ENCODE measurements at regions not wholly inside any gene's neighbourhood (a gene's known extent, or its start where the extent isn't known, plus 50 kb on each side); places are given as distances from the start of the nearest gene placed in this dataset.

DNA sequence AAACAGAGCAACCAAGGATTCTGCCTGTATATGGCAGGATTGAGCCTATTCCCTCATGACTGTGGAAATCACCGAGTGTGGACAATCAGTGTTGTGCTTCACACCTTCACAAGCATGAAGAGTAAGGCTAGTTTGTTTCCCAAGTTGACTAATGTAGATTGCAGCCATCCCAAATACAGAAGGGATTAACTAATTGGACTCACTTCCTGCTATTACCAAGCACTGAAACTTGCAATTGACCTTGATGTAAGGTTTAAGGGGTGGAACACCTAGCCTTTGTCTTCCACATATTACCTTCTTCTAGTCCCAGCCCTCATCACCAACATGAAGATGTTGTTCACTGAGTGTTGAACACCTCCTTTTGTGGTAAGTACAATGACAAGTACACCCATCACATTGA, 120.9 kb upstream of the RND3 start:
- TF ChIP-seq, protein P1, sequence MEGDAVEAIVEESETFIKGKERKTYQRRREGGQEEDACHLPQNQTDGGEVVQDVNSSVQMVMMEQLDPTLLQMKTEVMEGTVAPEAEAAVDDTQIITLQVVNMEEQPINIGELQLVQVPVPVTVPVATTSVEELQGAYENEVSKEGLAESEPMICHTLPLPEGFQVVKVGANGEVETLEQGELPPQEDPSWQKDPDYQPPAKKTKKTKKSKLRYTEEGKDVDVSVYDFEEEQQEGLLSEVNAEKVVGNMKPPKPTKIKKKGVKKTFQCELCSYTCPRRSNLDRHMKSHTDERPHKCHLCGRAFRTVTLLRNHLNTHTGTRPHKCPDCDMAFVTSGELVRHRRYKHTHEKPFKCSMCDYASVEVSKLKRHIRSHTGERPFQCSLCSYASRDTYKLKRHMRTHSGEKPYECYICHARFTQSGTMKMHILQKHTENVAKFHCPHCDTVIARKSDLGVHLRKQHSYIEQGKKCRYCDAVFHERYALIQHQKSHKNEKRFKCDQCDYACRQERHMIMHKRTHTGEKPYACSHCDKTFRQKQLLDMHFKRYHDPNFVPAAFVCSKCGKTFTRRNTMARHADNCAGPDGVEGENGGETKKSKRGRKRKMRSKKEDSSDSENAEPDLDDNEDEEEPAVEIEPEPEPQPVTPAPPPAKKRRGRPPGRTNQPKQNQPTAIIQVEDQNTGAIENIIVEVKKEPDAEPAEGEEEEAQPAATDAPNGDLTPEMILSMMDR (IDR thresholded peaks at IDR 0.05; ENCODE audit: low read depth, low read length) = no peak
- no peak for TF ChIP-seq POLR2A (IDR thresholded peaks at IDR 0.05; ENCODE audit: extremely low read depth, insufficient read length)
- TF ChIP-seq, protein P2, sequence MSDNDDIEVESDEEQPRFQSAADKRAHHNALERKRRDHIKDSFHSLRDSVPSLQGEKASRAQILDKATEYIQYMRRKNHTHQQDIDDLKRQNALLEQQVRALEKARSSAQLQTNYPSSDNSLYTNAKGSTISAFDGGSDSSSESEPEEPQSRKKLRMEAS (IDR thresholded peaks at IDR 0.05; ENCODE audit: low read depth, low read length) = no peak

Measured in NB4 (cell line).